ENCODE measurements at regions not wholly inside any gene's neighbourhood (a gene's known extent, or its start where the extent isn't known, plus 50 kb on each side); places are given as distances from the start of the nearest gene placed in this dataset.

DNA sequence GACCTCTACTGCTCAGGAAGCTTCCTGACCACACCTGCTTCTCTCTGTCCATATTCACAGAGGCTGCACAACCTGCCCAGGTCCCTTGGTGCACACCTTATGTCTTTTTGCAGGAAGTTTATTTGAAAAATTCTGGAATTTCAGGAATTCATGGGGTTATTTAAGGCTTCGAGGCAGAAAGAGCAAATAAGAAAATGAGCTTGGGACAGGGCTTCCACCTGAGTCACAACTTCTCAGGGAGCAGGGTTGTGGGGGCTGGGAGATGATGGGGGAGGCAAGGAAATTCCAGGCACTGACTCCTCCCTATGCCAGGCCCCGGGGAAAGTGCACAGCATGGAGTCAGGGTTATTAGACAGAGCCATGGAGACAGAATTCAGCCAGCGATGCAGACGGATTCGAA, 57.7 kb downstream of the INHBB start:
- TF ChIP-seq EP300 (IDR thresholded peaks at IDR 0.05) (no peak), POLR2A (IDR thresholded peaks at IDR 0.05) (no peak)
- TF ChIP-seq, protein P1, sequence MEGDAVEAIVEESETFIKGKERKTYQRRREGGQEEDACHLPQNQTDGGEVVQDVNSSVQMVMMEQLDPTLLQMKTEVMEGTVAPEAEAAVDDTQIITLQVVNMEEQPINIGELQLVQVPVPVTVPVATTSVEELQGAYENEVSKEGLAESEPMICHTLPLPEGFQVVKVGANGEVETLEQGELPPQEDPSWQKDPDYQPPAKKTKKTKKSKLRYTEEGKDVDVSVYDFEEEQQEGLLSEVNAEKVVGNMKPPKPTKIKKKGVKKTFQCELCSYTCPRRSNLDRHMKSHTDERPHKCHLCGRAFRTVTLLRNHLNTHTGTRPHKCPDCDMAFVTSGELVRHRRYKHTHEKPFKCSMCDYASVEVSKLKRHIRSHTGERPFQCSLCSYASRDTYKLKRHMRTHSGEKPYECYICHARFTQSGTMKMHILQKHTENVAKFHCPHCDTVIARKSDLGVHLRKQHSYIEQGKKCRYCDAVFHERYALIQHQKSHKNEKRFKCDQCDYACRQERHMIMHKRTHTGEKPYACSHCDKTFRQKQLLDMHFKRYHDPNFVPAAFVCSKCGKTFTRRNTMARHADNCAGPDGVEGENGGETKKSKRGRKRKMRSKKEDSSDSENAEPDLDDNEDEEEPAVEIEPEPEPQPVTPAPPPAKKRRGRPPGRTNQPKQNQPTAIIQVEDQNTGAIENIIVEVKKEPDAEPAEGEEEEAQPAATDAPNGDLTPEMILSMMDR (IDR thresholded peaks at IDR 0.05) = no peak
